22Rv1 (cell line): ENCODE measurements at regions not wholly inside any gene's neighbourhood (a gene's known extent, or its start where the extent isn't known, plus 50 kb on each side); places are given as distances from the start of the nearest gene placed in this dataset.

Experiments used
- H3K27ac ChIP-seq: fragments of 450-650 bp; 2 replicates; pipeline ENCODE4 v1.5.1; 2017
- ZFX ChIP-seq: fragments of 450-650 bp; IDR thresholded peaks from 2 replicates; pipeline ENCODE4 v1.6.1; 2017; ENCODE audit warnings: antibody characterized with exemption, borderline replicate concordance
- TF ChIP-seq, protein P1 (sequence below): fragments of 450-650 bp; IDR thresholded peaks from 2 replicates; pipeline ENCODE4 v1.5.1; 2017; ENCODE audit warnings: mild to moderate bottlenecking

- no peak for TF ChIP-seq ZFX
- TF ChIP-seq, protein P1, sequence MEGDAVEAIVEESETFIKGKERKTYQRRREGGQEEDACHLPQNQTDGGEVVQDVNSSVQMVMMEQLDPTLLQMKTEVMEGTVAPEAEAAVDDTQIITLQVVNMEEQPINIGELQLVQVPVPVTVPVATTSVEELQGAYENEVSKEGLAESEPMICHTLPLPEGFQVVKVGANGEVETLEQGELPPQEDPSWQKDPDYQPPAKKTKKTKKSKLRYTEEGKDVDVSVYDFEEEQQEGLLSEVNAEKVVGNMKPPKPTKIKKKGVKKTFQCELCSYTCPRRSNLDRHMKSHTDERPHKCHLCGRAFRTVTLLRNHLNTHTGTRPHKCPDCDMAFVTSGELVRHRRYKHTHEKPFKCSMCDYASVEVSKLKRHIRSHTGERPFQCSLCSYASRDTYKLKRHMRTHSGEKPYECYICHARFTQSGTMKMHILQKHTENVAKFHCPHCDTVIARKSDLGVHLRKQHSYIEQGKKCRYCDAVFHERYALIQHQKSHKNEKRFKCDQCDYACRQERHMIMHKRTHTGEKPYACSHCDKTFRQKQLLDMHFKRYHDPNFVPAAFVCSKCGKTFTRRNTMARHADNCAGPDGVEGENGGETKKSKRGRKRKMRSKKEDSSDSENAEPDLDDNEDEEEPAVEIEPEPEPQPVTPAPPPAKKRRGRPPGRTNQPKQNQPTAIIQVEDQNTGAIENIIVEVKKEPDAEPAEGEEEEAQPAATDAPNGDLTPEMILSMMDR: no peak
- H3K27ac ChIP-seq: no peak overlapping the region
Observed at GRCh38 chr5:67827541-67827940, 388.0 kb upstream of the PIK3R1 start.

GRCh38 chr5:67824852-67825251 is 390.7 kb upstream of the PIK3R1 start:
- no peak for TF ChIP-seq ZFX
- TF ChIP-seq, protein P1: no peak

GRCh38 chr5:67817652-67818051 is 397.9 kb upstream of the PIK3R1 start:
- TF ChIP-seq ZFX: no peak
- TF ChIP-seq, protein P1: no peak
- H3K27ac ChIP-seq: no peak overlapping the region

More at GRCh38 chr5:67824852-67825251, 390.7 kb upstream of the PIK3R1 start:
- H3K27ac ChIP-seq: no peak overlapping the region

GRCh38 chr5:67816456-67816855 is 399.1 kb upstream of the PIK3R1 start:
- TF ChIP-seq ZFX: no peak
- TF ChIP-seq, protein P1: no peak
- no peak overlapping the region for H3K27ac ChIP-seq

DNA sequence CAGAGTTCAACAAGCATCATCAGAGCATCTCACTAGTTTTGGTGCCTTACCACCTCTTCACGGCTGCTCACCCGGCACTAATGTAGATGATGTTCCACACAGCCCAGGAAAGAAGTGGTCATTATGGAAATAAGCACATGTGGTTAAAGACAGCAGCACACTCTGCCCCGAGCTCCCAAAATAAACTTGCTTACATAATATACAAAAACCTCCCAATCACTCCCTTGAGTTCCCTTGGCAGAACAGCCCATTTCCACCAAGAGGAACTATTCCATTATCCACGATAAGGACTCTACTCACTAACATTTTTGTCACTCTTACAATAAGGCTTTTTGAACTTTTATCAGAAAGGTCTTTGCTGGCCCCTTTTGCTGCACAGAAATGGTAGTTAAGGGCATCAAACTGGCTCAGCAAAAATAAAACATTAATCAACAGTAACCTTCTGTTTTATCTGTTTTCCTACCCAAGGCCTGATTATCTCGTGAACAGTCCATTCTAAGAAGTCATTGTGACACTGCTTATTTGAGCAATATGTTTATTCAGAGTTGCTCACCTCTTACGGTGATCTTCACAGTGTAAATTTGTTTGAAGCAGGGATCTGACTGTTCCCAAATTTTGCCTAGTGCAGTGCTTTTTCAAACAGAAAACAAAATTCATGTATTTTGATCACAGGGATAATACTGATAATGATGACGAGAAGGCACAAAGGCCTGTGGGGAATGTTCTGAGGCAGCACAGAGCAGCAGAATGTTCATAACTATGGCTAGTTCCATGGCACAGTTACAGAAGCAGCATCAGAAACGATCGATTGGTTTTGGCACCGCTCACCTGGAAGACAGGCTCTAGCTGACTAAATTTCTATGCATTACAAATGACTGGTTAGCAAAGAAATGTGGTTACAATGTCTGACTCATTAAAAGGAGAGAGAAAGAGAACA is 399.8 kb upstream of the PIK3R1 start:
- no peak overlapping the region for H3K27ac ChIP-seq
- no peak for TF ChIP-seq ZFX
- TF ChIP-seq, protein P1: no peak

- TF ChIP-seq, protein P1: no peak
- no peak for TF ChIP-seq ZFX
- H3K27ac ChIP-seq: no peak overlapping the region
Observed at GRCh38 chr5:67814569-67815311, 400.8 kb upstream of the PIK3R1 start.
